Kidney (tissue), 13 donors: ENCODE measurements at regions not wholly inside any gene's neighbourhood (a gene's known extent, or its start where the extent isn't known, plus 50 kb on each side); places are given as distances from the start of the nearest gene placed in this dataset.

Source experiments
- DNase-seq, 5 donors: peaks; one replicate each; pipeline ENCODE4 v3.0.0-alpha.2; 2013 to 2020
- FAIRE-seq: peaks from 2 replicates; lab custom pipeline; 2012; peaks lifted over from hg19 to GRCh38; lab: Jason Lieb, UNC
- H3K27ac ChIP-seq, 2 donors: one replicate each; pipeline ENCODE4 v1.7.0; 2013; ENCODE audit warnings: low read depth in 2 of 2, low read length in 2 of 2, inconsistent platforms in 1 of 2
- H3K27me3 ChIP-seq: one replicate; pipeline ENCODE4 v1.7.1; 2013; ENCODE audit warnings: low read length, inconsistent platforms; ENCODE audit not compliant: control insufficient read depth, insufficient read depth
- H3K36me3 ChIP-seq, 3 donors: one replicate each; pipeline versions ENCODE4 v1.7.0 to v1.7.1; 2013; ENCODE audit warnings: low read length in 3 of 3, control low read depth in 1 of 3, inconsistent platforms in 1 of 3; ENCODE audit not compliant: insufficient read depth in 3 of 3, control insufficient read depth in 2 of 3
- H3K4me1 ChIP-seq, 3 donors: one replicate each; pipeline versions ENCODE4 v1.7.0 to v1.7.1; 2013; ENCODE audit warnings: low read length in 3 of 3, inconsistent platforms in 1 of 3, low read depth in 1 of 3; ENCODE audit not compliant: control insufficient read depth in 2 of 3, insufficient read depth in 2 of 3
- H3K4me3 ChIP-seq, 3 donors: one replicate each; pipeline versions ENCODE4 v1.7.0 to v1.8.1; 2013; ENCODE audit warnings: low read length in 3 of 3, control low read depth in 1 of 3, inconsistent platforms in 1 of 3
- H3K9ac ChIP-seq, 3 donors: one replicate each; pipeline versions ENCODE4 v1.7.0 to v1.7.1; 2013; ENCODE audit warnings: low read length in 3 of 3, control low read depth in 1 of 3, inconsistent platforms in 1 of 3
- H3K9me3 ChIP-seq, 3 donors: one replicate each; pipeline versions ENCODE4 v1.7.0 to v1.7.1; 2013; ENCODE audit warnings: low read length in 3 of 3, control low read depth in 1 of 3, inconsistent platforms in 1 of 3; ENCODE audit not compliant: control insufficient read depth in 2 of 3, insufficient read depth in 1 of 3
- CTCF ChIP-seq: IDR thresholded peaks from 3 replicates; pipeline ENCODE4 v1.5.1; 2012; ENCODE audit warnings: mild to moderate bottlenecking, moderate library complexity, borderline replicate concordance; ENCODE audit not compliant: insufficient read depth; ENCODE audit errors: extremely low read depth
- intact Hi-C: fragments of 100-400 bp; cut with DNase I; formaldehyde crosslinking; loops from one replicate; pipeline ENCODE4 v1.11.1; 2022
- donor health status: control.
- donor health status: control.
- donor health status: control.
- donor health status: control.
- donor health status: control.
- donor health status: DM: yes; HTN: yes; CAD: no.
- donor health status: Normal renal cell carcinoma (clear cell type).

- H3K9me3 ChIP-seq, result no peaks in the 10 kb centered on the region
- H3K4me1 ChIP-seq, result no peaks in the 10 kb centered on the region
- no peak overlapping the region for H3K27ac ChIP-seq
- no peak overlapping the region for H3K4me3 ChIP-seq
- no peak for TF ChIP-seq CTCF
- H3K36me3 ChIP-seq, result no peaks in the 10 kb centered on the region
- H3K27me3 ChIP-seq, result no peaks in the 10 kb centered on the region
- H3K9ac ChIP-seq, result no peak overlapping the region
- DNase-seq (no peak), FAIRE-seq (no peak)
- intact Hi-C loops, result no loop called here
These were observed 675.6 kb upstream of the CDH8 start for GRCh38 chr16:62711797-62712196.

- H3K4me1 ChIP-seq, result no peaks in the 10 kb centered on the region
- DNase-seq (no peak), FAIRE-seq (no peak)
- no peak overlapping the region for H3K4me3 ChIP-seq
- intact Hi-C loops, result no loop called here
- no peak overlapping the region for H3K9ac ChIP-seq
- no peak for TF ChIP-seq CTCF
- H3K36me3 ChIP-seq, result no peaks in the 10 kb centered on the region
- no peaks in the 10 kb centered on the region for H3K9me3 ChIP-seq
- H3K27me3 ChIP-seq, result no peaks in the 10 kb centered on the region
- no peak overlapping the region for H3K27ac ChIP-seq
These were observed 673.6 kb upstream of the CDH8 start for GRCh38 chr16:62709794-62710193.

- Histone ChIP-seq H3K4me3 (no peak overlapping the region), H3K4me1 (no peaks in the 10 kb centered on the region), H3K27me3 (no peaks in the 10 kb centered on the region), H3K27ac (no peak overlapping the region), H3K9ac (no peak overlapping the region), H3K9me3 (no peaks in the 10 kb centered on the region), H3K36me3 (no peaks in the 10 kb centered on the region)
- DNase-seq (no peak), FAIRE-seq (no peak)
- intact Hi-C loops, result no loop called here
- no peak for TF ChIP-seq CTCF
These were observed 665.2 kb upstream of the CDH8 start for GRCh38 chr16:62701426-62701825.
